ENCODE measurements at regions not wholly inside any gene's neighbourhood (a gene's known extent, or its start where the extent isn't known, plus 50 kb on each side); places are given as distances from the start of the nearest gene placed in this dataset.

DNA sequence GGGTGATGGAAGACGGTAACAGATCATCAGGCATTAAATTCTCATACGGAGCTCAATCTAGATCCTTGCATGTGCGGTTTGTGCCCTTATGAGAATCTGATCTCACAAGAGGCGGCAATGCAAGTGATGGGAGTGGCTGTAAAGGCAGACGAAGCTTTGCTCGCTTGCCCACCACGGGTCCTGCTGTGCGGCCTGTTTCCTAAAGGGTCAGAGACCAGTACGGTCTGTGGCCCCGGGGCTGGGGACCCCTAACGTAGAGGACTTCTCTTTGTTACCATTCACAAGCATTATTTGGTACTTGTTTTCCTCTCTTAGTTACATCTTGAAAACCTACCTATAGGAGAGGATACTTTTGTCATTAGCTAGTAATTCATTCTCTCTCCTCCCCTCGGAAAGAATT is 221.0 kb downstream of the ADAM29 start:
- WGBS (ENCODE audit: insufficient coverage, low coverage, missing lambda C conversion rate): 3% methylated on average over 12 of the region's 12 CpGs

DNA sequence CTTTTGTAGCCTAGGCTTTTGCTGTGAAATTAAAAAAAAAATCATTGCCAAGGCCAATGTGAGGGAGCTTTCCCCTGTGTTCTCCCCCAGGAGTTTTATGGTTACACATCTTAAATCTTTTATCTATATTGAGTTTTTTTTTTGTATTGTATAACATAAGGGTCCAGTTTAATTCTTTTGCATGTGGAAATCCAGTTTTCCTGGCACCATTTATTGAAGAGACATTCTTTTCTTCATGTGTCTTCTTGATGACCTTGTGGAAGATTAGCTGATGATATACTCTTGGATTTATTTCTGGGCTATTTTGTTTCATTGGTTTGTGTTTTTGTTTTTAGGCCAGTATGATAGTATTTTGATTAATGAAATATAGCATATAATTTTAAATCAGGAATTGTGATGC is 225.0 kb downstream of the ADAM29 start:
- Histone ChIP-seq H2AFZ (ENCODE audit: low read depth, low read length) (no peak overlapping the region), H3K79me2 (ENCODE audit: control insufficient read depth, insufficient read depth, low read length) (no peaks in the 10 kb centered on the region), H3K9me1 (ENCODE audit: control insufficient read depth, insufficient read depth, low read length) (no peaks in the 10 kb centered on the region), H3K36me3 (ENCODE audit: control insufficient read depth, insufficient read depth, low read length) (no peaks in the 10 kb centered on the region), H4K20me1 (replicated peaks; ENCODE audit: control insufficient read depth, insufficient read depth, low read length) (no peaks in the 10 kb centered on the region), H3K27ac (ENCODE audit: extremely low read depth, low read depth, low read length) (no peak overlapping the region), H3K9ac (ENCODE audit: insufficient read depth in 1 of 2, low read depth in 2 of 2, low read length in 2 of 2) (no peak overlapping the region), H3K4me3 (no peak overlapping the region), H3K4me2 (ENCODE audit: insufficient read depth, low read length) (no peak overlapping the region), H3K9me3 (replicated peaks; ENCODE audit: control insufficient read depth, insufficient read depth, low read depth, low read length) (no peaks in the 10 kb centered on the region), H3K27me3 (ENCODE audit: control insufficient read depth in 2 of 2, insufficient read depth in 2 of 2, low read length in 2 of 2) (no peaks in the 10 kb centered on the region), H3K4me1 (replicated peaks in 1 of 2; ENCODE audit: control insufficient read depth in 2 of 2, insufficient read depth in 2 of 2, low read length in 2 of 2) (no peaks in the 10 kb centered on the region)
- intact Hi-C loops (cut with micrococcal nuclease): no loop called here
- ChIA-PET CTCF (ENCODE audit: low intra/inter-chr PET ratio) (no interaction called here), POLR2A (no interaction called here)
- TF ChIP-seq ZNF23 (CRISPR knock-in tag; IDR thresholded peaks at IDR 0.05) (no peak), MYC (IDR thresholded peaks at IDR 0.05; ENCODE audit: low read depth, low read length) (no peak), MYC (CRISPR knock-in tag; IDR thresholded peaks at IDR 0.05; ENCODE audit: borderline replicate concordance, low read depth) (no peak), ZNF707 (CRISPR knock-in tag; conservative IDR thresholded peaks at IDR 0.05) (no peak)
- TF ChIP-seq, protein P1, sequence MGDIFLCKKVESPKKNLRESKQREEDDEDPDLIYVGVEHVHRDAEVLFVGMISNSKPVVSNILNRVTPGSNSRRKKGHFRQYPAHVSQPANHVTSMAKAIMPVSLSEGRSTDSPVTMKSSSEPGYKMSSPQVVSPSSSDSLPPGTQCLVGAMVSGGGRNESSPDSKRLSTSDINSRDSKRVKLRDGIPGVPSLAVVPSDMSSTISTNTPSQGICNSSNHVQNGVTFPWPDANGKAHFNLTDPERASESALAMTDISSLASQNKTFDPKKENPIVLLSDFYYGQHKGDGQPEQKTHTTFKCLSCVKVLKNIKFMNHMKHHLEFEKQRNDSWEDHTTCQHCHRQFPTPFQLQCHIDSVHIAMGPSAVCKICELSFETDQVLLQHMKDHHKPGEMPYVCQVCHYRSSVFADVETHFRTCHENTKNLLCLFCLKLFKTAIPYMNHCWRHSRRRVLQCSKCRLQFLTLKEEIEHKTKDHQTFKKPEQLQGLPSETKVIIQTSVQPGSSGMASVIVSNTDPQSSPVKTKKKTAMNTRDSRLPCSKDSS (IDR thresholded peaks at IDR 0.05; ENCODE audit: low read depth, partially characterized antibody): no peak
- ATAC-seq (no peak), DNase-seq (ENCODE audit: extremely low read depth in 1 of 4, low spot score in 3 of 4) (no peak), FAIRE-seq (no peak)
- in situ Hi-C loops (cut with MboI): no loop called here
- BruUV-seq (replicated peaks): no TSS peak

More for the DNA sequence above, 221.0 kb downstream of the ADAM29 start:
- no peak overlapping the region for H3K9ac ChIP-seq (ENCODE audit: insufficient read depth in 1 of 2, low read depth in 2 of 2, low read length in 2 of 2)
- intact Hi-C loops (cut with micrococcal nuclease) (no loop called here), in situ Hi-C loops (cut with MboI) (no loop called here)
- no peak overlapping the region for H3K27ac ChIP-seq (ENCODE audit: extremely low read depth, low read depth, low read length)
- no peaks in the 10 kb centered on the region for H3K36me3 ChIP-seq (ENCODE audit: control insufficient read depth, insufficient read depth, low read length)
- H3K9me3 ChIP-seq (replicated peaks; ENCODE audit: control insufficient read depth, insufficient read depth, low read depth, low read length): no peaks in the 10 kb centered on the region
- no peaks in the 10 kb centered on the region for H3K4me1 ChIP-seq (replicated peaks in 1 of 2; ENCODE audit: control insufficient read depth in 2 of 2, insufficient read depth in 2 of 2, low read length in 2 of 2)
- no peaks in the 10 kb centered on the region for H3K27me3 ChIP-seq (ENCODE audit: control insufficient read depth in 2 of 2, insufficient read depth in 2 of 2, low read length in 2 of 2)
- BruUV-seq (replicated peaks): no TSS peak
- ATAC-seq: no peak
- CTCF ChIA-PET (ENCODE audit: low intra/inter-chr PET ratio): no interaction called here
- no peak overlapping the region for H3K4me2 ChIP-seq (ENCODE audit: insufficient read depth, low read length)
- no peaks in the 10 kb centered on the region for H4K20me1 ChIP-seq (replicated peaks; ENCODE audit: control insufficient read depth, insufficient read depth, low read length)
- POLR2A ChIA-PET: no interaction called here
- H3K9me1 ChIP-seq (ENCODE audit: control insufficient read depth, insufficient read depth, low read length): no peaks in the 10 kb centered on the region
- H3K79me2 ChIP-seq (ENCODE audit: control insufficient read depth, insufficient read depth, low read length): no peaks in the 10 kb centered on the region
- no peak overlapping the region for H2AFZ ChIP-seq (ENCODE audit: low read depth, low read length)
- no peak for DNase-seq (ENCODE audit: extremely low read depth in 1 of 4, low spot score in 3 of 4)
- FAIRE-seq: no peak
- H3K4me3 ChIP-seq: no peak overlapping the region
- no peak for TF ChIP-seq ELF2 (CRISPR knock-in tag; IDR thresholded peaks at IDR 0.05)
- TF ChIP-seq ZNF347 (CRISPR knock-in tag; IDR thresholded peaks at IDR 0.05; ENCODE audit: low read depth): no peak

All from K562 (cell line).